SK-N-SH (cell line): ENCODE measurements at regions not wholly inside any gene's neighbourhood (a gene's known extent, or its start where the extent isn't known, plus 50 kb on each side); places are given as distances from the start of the nearest gene placed in this dataset.

Experiments used
- CTCF ChIA-PET: fragments of 300-600, 350-600 bp; formaldehyde crosslinking; extraction: SDS; loops from one replicate; lab custom pipeline; 2021; lab: Yijun Ruan, JAX
- POLR2A ChIA-PET: fragments of 350-600 bp; sonication (Branson Sonifier 250); formaldehyde crosslinking; extraction: SDS; loops from one replicate; lab custom pipeline; 2020; ENCODE audit warnings: antibody characterized with exemption, inconsistent platforms; lab: Yijun Ruan, JAX
- DNase-seq: peaks from one replicate; pipeline ENCODE4 v3.0.0; 2012
- H2AFZ ChIP-seq: fragments of 200-600 bp; sonication (generic); 2 replicates; pipeline ENCODE4 v1.8.1; 2016; ENCODE audit warnings: antibody characterized with exemption, mild to moderate bottlenecking, low read depth
- H3F3A ChIP-seq: fragments of 200-600 bp; sonication (generic); replicated peaks from 2 replicates; pipeline ENCODE3; 2016; ENCODE audit warnings: antibody characterized with exemption, mild to moderate bottlenecking; ENCODE audit not compliant: insufficient read depth
- H3K27ac ChIP-seq, 2 experiments: fragments of 200-500 bp in 1 of 2; fragments of 200-600 bp in 1 of 2; sonication (Bioruptor generic) in 1 of 2; sonication (generic), shearing (Covaris generic) in 1 of 2; 2 replicates each; pipeline versions ENCODE4 v1.5.1 to v1.6.1; 2014 to 2016; ENCODE audit warnings: low read depth in 2 of 2, inconsistent platforms in 1 of 2, low read length in 1 of 2, mild to moderate bottlenecking in 1 of 2, mixed read lengths in 1 of 2
- H3K27me3 ChIP-seq: fragments of 200-600 bp; sonication (generic), shearing (Covaris generic); 2 replicates; pipeline ENCODE4 v1.6.1; 2016; ENCODE audit warnings: mixed run types; ENCODE audit not compliant: insufficient read depth
- H3K36me3 ChIP-seq, 2 experiments: fragments of 200-500 bp in 1 of 2; fragments of 200-600 bp in 1 of 2; sonication (Bioruptor generic) in 1 of 2; sonication (generic) in 1 of 2; replicated peaks in 1 of 2; 2 replicates each; pipeline versions ENCODE3 to v1.5.1; 2014 to 2016; ENCODE audit warnings: low read length in 1 of 2, mild to moderate bottlenecking in 1 of 2; ENCODE audit not compliant: insufficient read depth in 2 of 2, control insufficient read depth in 1 of 2
- H3K4me1 ChIP-seq, 2 experiments: fragments of 200-500 bp in 1 of 2; fragments of 200-600 bp in 1 of 2; sonication (Bioruptor generic) in 1 of 2; sonication (generic), shearing (Covaris generic) in 1 of 2; 2 replicates each; pipeline versions ENCODE4 v1.5.1 to v1.6.1; 2014 to 2016; ENCODE audit warnings: low read depth in 1 of 2, low read length in 1 of 2, mixed run types in 1 of 2; ENCODE audit not compliant: insufficient read depth in 2 of 2, control insufficient read depth in 1 of 2
- H3K4me2 ChIP-seq: fragments of 200-600 bp; sonication (generic), shearing (Covaris generic); 2 replicates; pipeline ENCODE4 v1.6.1; 2017; ENCODE audit warnings: mixed run types
- H3K4me3 ChIP-seq, 2 experiments: fragments of 200-500 bp in 1 of 2; fragments of 200-600 bp in 1 of 2; sonication (Bioruptor generic) in 1 of 2; sonication (generic), shearing (Covaris generic) in 1 of 2; 2 replicates each; pipeline versions ENCODE4 v1.5.1 to v1.8.1; 2014 to 2016; ENCODE audit warnings: low read depth in 2 of 2, inconsistent platforms in 1 of 2, low read length in 1 of 2, mild to moderate bottlenecking in 1 of 2, mixed read lengths in 1 of 2, moderate library complexity in 1 of 2
- H3K79me2 ChIP-seq: fragments of 200-600 bp; sonication (generic); 2 replicates; pipeline ENCODE4 v1.8.1; 2017; ENCODE audit warnings: mild to moderate bottlenecking; ENCODE audit not compliant: insufficient read depth
- H3K9ac ChIP-seq: fragments of 200-600 bp; sonication (generic); 2 replicates; pipeline ENCODE4 v1.6.1; 2017; ENCODE audit warnings: mixed run types
- H3K9me2 ChIP-seq: fragments of 200-600 bp; sonication (generic); 2 replicates; pipeline ENCODE4 v1.6.1; 2017; ENCODE audit warnings: mixed run types
- H3K9me3 ChIP-seq: fragments of 200-600 bp; sonication (generic); 2 replicates; pipeline ENCODE4 v1.6.1; 2017; ENCODE audit warnings: mixed run types, mild to moderate bottlenecking, moderate library complexity
- H4K20me1 ChIP-seq: fragments of 200-600 bp; sonication (generic); 2 replicates; pipeline ENCODE4 v1.6.1; 2017; ENCODE audit warnings: mild to moderate bottlenecking, mixed run types; ENCODE audit not compliant: insufficient read depth
- CHD2 ChIP-seq: fragments of 150-350 bp; IDR thresholded peaks from 2 replicates; pipeline ENCODE4 v1.6.1; 2018; ENCODE audit warnings: low read length; ENCODE audit not compliant: partially characterized antibody
- EP300 ChIP-seq, 2 experiments: IDR thresholded peaks; 2 replicates each; pipeline versions ENCODE4 v1.4.0 to v1.6.1; 2012; ENCODE audit warnings: borderline replicate concordance in 1 of 2, low read depth in 1 of 2, low read length in 1 of 2
- FOXM1 ChIP-seq: IDR thresholded peaks from 2 replicates; pipeline ENCODE4 v1.4.0; 2012; ENCODE audit warnings: low read depth, mild to moderate bottlenecking
- IRF3 ChIP-seq: fragments of 150-350 bp; IDR thresholded peaks from 2 replicates; pipeline ENCODE4 v1.6.1; 2016; ENCODE audit warnings: mild to moderate bottlenecking, low read depth, low read length
- JUND ChIP-seq: IDR thresholded peaks from 2 replicates; pipeline ENCODE4 v1.4.0; 2012
- MXI1 ChIP-seq: IDR thresholded peaks from 2 replicates; pipeline ENCODE4 v1.6.1; 2012; ENCODE audit warnings: mild to moderate bottlenecking, low read depth, low read length, improper control_type of control experiment
- NFIC ChIP-seq: IDR thresholded peaks from 2 replicates; pipeline ENCODE4 v1.4.0; 2012; ENCODE audit warnings: borderline replicate concordance
- PBX3 ChIP-seq: IDR thresholded peaks from 2 replicates; pipeline ENCODE4; 2012
- RAD21 ChIP-seq: IDR thresholded peaks from 2 replicates; pipeline ENCODE4 v1.6.1; 2012; ENCODE audit warnings: mild to moderate bottlenecking, low read length
- RCOR1 ChIP-seq: fragments of 150-350 bp; IDR thresholded peaks from 2 replicates; pipeline ENCODE4 v1.6.1; 2017; ENCODE audit warnings: antibody characterized with exemption, low read length
- SMC3 ChIP-seq: IDR thresholded peaks from 2 replicates; pipeline ENCODE4 v1.6.1; 2012; ENCODE audit warnings: low read depth, low read length, improper control_type of control experiment
- TAF1 ChIP-seq: IDR thresholded peaks from 2 replicates; pipeline ENCODE4 v1.6.1; 2012; ENCODE audit warnings: low read depth, mild to moderate bottlenecking, low read length, moderate library complexity, borderline replicate concordance
- TEAD4 ChIP-seq: IDR thresholded peaks from 2 replicates; pipeline ENCODE4 v1.4.0; 2012; ENCODE audit warnings: mild to moderate bottlenecking, borderline replicate concordance; ENCODE audit not compliant: insufficient read depth
- WGBS: methylation state at CpG from one replicate; pipeline ENCODE4 v1.1.6; 2017; ENCODE audit warnings: low lambda C conversion rate; 5-methylcytosine and 5-hydroxymethylcytosine counted together
- TF ChIP-seq, protein P1 (sequence below): IDR thresholded peaks from 2 replicates; pipeline ENCODE4 v1.4.0; 2012; ENCODE audit warnings: low read depth, borderline replicate concordance
- TF ChIP-seq, protein P2 (sequence below): IDR thresholded peaks from 2 replicates; pipeline ENCODE4 v1.6.1; 2012; ENCODE audit warnings: mild to moderate bottlenecking, low read depth, low read length, moderate library complexity

DNA sequence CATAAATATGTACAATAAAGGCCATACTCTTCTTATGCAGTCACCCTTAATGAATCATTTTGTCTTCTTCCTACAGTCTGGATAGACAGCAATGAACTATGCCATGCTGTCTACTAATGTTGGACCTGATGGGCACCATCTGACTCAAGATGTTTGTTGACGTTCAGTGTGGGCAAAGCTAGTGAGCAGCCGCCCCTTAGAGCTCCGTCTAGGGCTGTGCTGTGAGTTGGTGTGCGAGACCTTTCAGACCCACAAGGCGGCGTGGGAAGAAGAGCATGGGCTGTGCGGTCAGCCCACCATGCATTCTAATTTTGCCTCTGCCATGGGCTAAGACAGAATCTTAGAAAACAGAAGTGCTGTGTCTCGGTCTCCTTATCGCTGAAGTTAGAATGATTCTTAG, 829.4 kb downstream of the QKI start:
- H3K4me1 ChIP-seq: no peaks in the 10 kb centered on the region
- ChIA-PET POLR2A (no interaction called here), CTCF (no interaction called here)
- no peaks in the 10 kb centered on the region for H3F3A ChIP-seq
- WGBS: 59% methylated on average over 9 of the region's 9 CpGs
- no peak for DNase-seq
- no peak overlapping the region for H3K27ac ChIP-seq
- H3K27me3 ChIP-seq: no peaks in the 10 kb centered on the region
- TF ChIP-seq, protein P1, sequence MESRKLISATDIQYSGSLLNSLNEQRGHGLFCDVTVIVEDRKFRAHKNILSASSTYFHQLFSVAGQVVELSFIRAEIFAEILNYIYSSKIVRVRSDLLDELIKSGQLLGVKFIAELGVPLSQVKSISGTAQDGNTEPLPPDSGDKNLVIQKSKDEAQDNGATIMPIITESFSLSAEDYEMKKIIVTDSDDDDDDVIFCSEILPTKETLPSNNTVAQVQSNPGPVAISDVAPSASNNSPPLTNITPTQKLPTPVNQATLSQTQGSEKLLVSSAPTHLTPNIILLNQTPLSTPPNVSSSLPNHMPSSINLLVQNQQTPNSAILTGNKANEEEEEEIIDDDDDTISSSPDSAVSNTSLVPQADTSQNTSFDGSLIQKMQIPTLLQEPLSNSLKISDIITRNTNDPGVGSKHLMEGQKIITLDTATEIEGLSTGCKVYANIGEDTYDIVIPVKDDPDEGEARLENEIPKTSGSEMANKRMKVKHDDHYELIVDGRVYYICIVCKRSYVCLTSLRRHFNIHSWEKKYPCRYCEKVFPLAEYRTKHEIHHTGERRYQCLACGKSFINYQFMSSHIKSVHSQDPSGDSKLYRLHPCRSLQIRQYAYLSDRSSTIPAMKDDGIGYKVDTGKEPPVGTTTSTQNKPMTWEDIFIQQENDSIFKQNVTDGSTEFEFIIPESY: no peak
- TF ChIP-seq EP300 (IDR thresholded peaks at IDR 0.05; ENCODE audit: borderline replicate concordance in 1 of 2, low read depth in 1 of 2, low read length in 1 of 2): no peak
- TF ChIP-seq FOXM1: no peak
- no peak for TF ChIP-seq JUND
- TF ChIP-seq CHD2: no peak
- no peak for TF ChIP-seq TEAD4
- no peak for TF ChIP-seq TAF1
- no peak for TF ChIP-seq MXI1
- TF ChIP-seq RAD21: no peak
- TF ChIP-seq PBX3: no peak
- no peak for TF ChIP-seq SMC3
- TF ChIP-seq RCOR1: no peak
- no peak for TF ChIP-seq NFIC
- no peak for TF ChIP-seq IRF3
- TF ChIP-seq, protein P2, sequence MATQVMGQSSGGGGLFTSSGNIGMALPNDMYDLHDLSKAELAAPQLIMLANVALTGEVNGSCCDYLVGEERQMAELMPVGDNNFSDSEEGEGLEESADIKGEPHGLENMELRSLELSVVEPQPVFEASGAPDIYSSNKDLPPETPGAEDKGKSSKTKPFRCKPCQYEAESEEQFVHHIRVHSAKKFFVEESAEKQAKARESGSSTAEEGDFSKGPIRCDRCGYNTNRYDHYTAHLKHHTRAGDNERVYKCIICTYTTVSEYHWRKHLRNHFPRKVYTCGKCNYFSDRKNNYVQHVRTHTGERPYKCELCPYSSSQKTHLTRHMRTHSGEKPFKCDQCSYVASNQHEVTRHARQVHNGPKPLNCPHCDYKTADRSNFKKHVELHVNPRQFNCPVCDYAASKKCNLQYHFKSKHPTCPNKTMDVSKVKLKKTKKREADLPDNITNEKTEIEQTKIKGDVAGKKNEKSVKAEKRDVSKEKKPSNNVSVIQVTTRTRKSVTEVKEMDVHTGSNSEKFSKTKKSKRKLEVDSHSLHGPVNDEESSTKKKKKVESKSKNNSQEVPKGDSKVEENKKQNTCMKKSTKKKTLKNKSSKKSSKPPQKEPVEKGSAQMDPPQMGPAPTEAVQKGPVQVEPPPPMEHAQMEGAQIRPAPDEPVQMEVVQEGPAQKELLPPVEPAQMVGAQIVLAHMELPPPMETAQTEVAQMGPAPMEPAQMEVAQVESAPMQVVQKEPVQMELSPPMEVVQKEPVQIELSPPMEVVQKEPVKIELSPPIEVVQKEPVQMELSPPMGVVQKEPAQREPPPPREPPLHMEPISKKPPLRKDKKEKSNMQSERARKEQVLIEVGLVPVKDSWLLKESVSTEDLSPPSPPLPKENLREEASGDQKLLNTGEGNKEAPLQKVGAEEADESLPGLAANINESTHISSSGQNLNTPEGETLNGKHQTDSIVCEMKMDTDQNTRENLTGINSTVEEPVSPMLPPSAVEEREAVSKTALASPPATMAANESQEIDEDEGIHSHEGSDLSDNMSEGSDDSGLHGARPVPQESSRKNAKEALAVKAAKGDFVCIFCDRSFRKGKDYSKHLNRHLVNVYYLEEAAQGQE: no peak
- H3K9me2 ChIP-seq: no peaks in the 10 kb centered on the region
- no peak overlapping the region for H3K4me3 ChIP-seq
- no peak overlapping the region for H2AFZ ChIP-seq
- no peaks in the 10 kb centered on the region for H3K9me3 ChIP-seq
- H3K79me2 ChIP-seq: no peaks in the 10 kb centered on the region
- H3K9ac ChIP-seq: no peak overlapping the region
- no peaks in the 10 kb centered on the region for H3K36me3 ChIP-seq
- H3K4me2 ChIP-seq: no peak overlapping the region
- H4K20me1 ChIP-seq: no peaks in the 10 kb centered on the region
